Lower leg skin (tissue), 3 donors: ENCODE measurements at regions not wholly inside any gene's neighbourhood (a gene's known extent, or its start where the extent isn't known, plus 50 kb on each side); places are given as distances from the start of the nearest gene placed in this dataset.

Experiments used
- CTCF ChIP-seq, 3 donors: fragments of 450-650 bp; IDR thresholded peaks; one replicate each; pipeline ENCODE4 v1.5.1; 2016; ENCODE audit warnings: antibody characterized with exemption in 3 of 3, mild to moderate bottlenecking in 3 of 3, moderate library complexity in 2 of 3
- POLR2A ChIP-seq, 2 donors: fragments of 450-650 bp; IDR thresholded peaks; one replicate each; pipeline ENCODE4 v1.6.1; 2016 to 2017; ENCODE audit warnings: antibody characterized with exemption in 2 of 2, mild to moderate bottlenecking in 1 of 2, moderate library complexity in 1 of 2

GRCh38 chr2:239846789-239847676 lies 178.1 kb downstream of the NDUFA10 start:
- no peak for TF ChIP-seq POLR2A (IDR thresholded peaks at IDR 0.05)
- TF ChIP-seq CTCF (IDR thresholded peaks at IDR 0.05) = no peak
